Thyroid gland (tissue), 4 donors: ENCODE measurements at regions not wholly inside any gene's neighbourhood (a gene's known extent, or its start where the extent isn't known, plus 50 kb on each side); places are given as distances from the start of the nearest gene placed in this dataset.

Source experiments
- DNase-seq, 2 donors: peaks; one replicate each; pipeline ENCODE4 v3.0.0-alpha.2; 2019
- H3K27ac ChIP-seq, 3 donors: fragments of 200-600 bp; sonication (generic); 1 replicate in 2 of 3; 2 replicates in 1 of 3; pipeline ENCODE4 v1.5.1; 2016 to 2019; ENCODE audit warnings: mild to moderate bottlenecking in 1 of 3, moderate library complexity in 1 of 3
- H3K27me3 ChIP-seq: fragments of 200-600 bp; sonication (generic); one replicate; pipeline ENCODE4 v1.5.1; 2019
- H3K36me3 ChIP-seq, 2 donors: fragments of 200-600 bp; sonication (generic); one replicate each; pipeline ENCODE4 v1.5.1; 2016 to 2019
- H3K4me1 ChIP-seq, 2 donors: fragments of 200-600 bp; sonication (generic); one replicate each; pipeline ENCODE4 v1.5.1; 2017 to 2019
- H3K4me3 ChIP-seq, 3 donors: fragments of 200-600 bp; sonication (generic); replicated peaks in 1 of 3; 1 replicate in 2 of 3; 2 replicates in 1 of 3; pipeline ENCODE4 v1.5.1; 2016; ENCODE audit warnings: mild to moderate bottlenecking in 1 of 3
- H3K9me3 ChIP-seq: fragments of 200-600 bp; sonication (generic); one replicate; pipeline ENCODE4 v1.5.1; 2017
- POLR2A ChIP-seq, 2 donors: fragments of 450-650 bp; IDR thresholded peaks; one replicate each; pipeline ENCODE4 v1.6.1; 2017; ENCODE audit warnings: antibody characterized with exemption in 2 of 2, mild to moderate bottlenecking in 2 of 2, moderate library complexity in 1 of 2
- WGBS, 2 donors: methylation state at CpG; one replicate each; pipeline ENCODE4 v1.1.5; 2017; 5-methylcytosine and 5-hydroxymethylcytosine counted together
- intact Hi-C: fragments of 100-400 bp; cut with DNase I; formaldehyde crosslinking; loops from one replicate; pipeline ENCODE4 v1.15.1; 2023
- TF ChIP-seq, protein P1 (sequence below), 6 experiments: fragments of 200-600 bp in 3 of 6; fragments of 450-650 bp in 3 of 6; sonication (generic) in 3 of 6; IDR thresholded peaks; one replicate each; pipeline ENCODE4 v1.5.1; 2016 to 2019; ENCODE audit warnings: antibody characterized with exemption in 6 of 6, mild to moderate bottlenecking in 2 of 6, inconsistent platforms in 1 of 6, moderate library complexity in 1 of 6

DNA sequence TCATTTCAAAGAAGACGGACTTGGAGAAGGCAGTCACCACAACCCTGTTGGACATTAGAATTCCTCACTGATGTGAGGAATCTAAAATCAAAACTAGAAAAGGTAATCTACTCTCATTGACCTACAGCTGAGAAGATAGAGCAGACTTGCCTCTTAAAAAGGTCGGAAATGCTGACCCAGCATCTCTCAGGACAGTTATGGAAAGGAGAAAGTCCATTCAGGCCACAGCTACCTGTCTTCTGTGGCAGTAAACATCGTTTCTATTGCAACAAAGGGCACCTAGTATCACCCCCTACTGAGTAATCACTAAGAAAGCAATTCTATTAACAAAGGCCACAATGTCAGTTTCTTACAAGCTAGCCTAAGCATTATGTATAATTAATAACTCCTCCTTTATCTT, 601.7 kb downstream of the PRELID2 start:
- WGBS, 2 donors, result 85 to 88% methylated on average over 3 of the region's 3 CpGs
- Histone ChIP-seq H3K27ac (no peak overlapping the region), H3K9me3 (no peaks in the 10 kb centered on the region), H3K4me1 (no peaks in the 10 kb centered on the region), H3K36me3 (no peaks in the 10 kb centered on the region), H3K27me3 (no peaks in the 10 kb centered on the region), H3K4me3 (no peak overlapping the region)
- TF ChIP-seq, protein P1, sequence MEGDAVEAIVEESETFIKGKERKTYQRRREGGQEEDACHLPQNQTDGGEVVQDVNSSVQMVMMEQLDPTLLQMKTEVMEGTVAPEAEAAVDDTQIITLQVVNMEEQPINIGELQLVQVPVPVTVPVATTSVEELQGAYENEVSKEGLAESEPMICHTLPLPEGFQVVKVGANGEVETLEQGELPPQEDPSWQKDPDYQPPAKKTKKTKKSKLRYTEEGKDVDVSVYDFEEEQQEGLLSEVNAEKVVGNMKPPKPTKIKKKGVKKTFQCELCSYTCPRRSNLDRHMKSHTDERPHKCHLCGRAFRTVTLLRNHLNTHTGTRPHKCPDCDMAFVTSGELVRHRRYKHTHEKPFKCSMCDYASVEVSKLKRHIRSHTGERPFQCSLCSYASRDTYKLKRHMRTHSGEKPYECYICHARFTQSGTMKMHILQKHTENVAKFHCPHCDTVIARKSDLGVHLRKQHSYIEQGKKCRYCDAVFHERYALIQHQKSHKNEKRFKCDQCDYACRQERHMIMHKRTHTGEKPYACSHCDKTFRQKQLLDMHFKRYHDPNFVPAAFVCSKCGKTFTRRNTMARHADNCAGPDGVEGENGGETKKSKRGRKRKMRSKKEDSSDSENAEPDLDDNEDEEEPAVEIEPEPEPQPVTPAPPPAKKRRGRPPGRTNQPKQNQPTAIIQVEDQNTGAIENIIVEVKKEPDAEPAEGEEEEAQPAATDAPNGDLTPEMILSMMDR (IDR thresholded peaks at IDR 0.05), result no peak
- TF ChIP-seq POLR2A (IDR thresholded peaks at IDR 0.05), result no peak
- no peak for DNase-seq
- intact Hi-C loops, result no loop called here

DNA sequence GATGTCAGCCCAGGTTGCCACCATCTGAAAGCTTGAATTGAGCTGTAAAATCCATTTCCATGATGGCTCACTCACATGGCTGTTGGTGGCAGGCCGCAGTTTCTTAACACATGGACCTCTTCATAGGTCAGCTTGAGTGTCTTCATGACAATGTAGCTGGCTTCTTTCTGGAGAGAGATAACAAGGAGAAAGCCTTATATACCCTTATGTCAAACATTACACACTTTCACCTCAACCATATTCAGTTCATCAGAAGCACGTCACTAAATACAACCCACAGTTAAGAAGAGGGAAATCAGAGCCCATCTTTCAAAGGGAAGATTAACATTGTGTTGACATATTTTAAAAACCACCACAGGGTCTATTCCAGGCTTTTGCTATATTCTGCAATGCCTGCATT, 604.4 kb downstream of the PRELID2 start:
- no peak for DNase-seq
- WGBS, 2 donors, result 83 to 97% methylated on average over 2 of the region's 2 CpGs
- H3K36me3 ChIP-seq, result no peaks in the 10 kb centered on the region
- H3K4me1 ChIP-seq, result no peaks in the 10 kb centered on the region
- no peak overlapping the region for H3K27ac ChIP-seq
- no peaks in the 10 kb centered on the region for H3K9me3 ChIP-seq
- intact Hi-C loops, result no loop called here
- no peaks in the 10 kb centered on the region for H3K27me3 ChIP-seq
- TF ChIP-seq, protein P1 (IDR thresholded peaks at IDR 0.05), result no peak
- no peak for TF ChIP-seq POLR2A (IDR thresholded peaks at IDR 0.05)
- H3K4me3 ChIP-seq, result no peak overlapping the region

DNA sequence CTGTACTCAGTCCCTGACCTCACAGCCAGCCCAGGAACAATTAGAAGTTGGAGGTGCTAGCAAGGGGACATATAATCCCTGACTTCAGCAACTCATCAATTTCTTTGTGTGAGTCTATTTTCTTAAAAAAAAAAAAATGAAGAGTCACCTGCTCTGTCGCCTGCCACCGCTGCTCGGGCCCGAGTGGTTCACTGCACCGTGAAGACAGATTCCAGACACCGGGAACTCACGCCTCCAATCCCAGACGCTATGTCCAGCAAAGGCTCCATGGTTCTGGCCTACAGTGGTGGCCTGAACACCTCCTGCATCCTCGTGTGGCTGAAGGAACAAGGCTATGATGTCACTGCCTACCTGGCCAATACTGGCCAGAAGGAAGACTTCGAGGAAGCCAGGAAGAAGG, 606.6 kb downstream of the PRELID2 start:
- no peaks in the 10 kb centered on the region for H3K4me1 ChIP-seq
- no peaks in the 10 kb centered on the region for H3K36me3 ChIP-seq
- no peak overlapping the region for H3K27ac ChIP-seq
- intact Hi-C loops, result no loop called here
- no peak for DNase-seq
- H3K9me3 ChIP-seq, result no peaks in the 10 kb centered on the region
- TF ChIP-seq, protein P1 (IDR thresholded peaks at IDR 0.05), result no peak
- no peak for TF ChIP-seq POLR2A (IDR thresholded peaks at IDR 0.05)
- H3K27me3 ChIP-seq, result no peaks in the 10 kb centered on the region
- WGBS, 2 donors, result 94 to 96% methylated on average over 10 of the region's 10 CpGs
- no peak overlapping the region for H3K4me3 ChIP-seq

DNA sequence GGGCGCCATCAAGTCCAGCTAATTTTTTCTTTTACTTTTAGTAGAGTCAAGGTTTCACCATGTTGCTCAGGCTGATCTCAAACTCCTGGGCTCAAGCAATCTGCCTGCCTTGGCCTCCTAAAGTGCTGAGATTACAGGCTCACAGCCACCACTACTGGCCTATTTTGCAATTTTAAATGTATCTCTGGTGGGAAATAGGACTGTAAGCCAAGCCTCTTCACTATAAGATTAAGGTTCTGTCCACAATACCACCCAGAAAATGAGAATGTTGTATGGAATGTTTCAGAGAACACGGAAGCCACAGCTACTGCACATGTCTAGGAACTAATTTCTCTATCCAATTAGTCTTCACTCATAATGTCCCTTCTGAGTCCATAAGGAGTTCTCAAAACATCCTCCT, 607.3 kb downstream of the PRELID2 start:
- no peaks in the 10 kb centered on the region for H3K36me3 ChIP-seq
- WGBS, 2 donors, result 86 to 88% methylated on average over 2 of the region's 2 CpGs
- no peak overlapping the region for H3K4me3 ChIP-seq
- no peak for DNase-seq
- TF ChIP-seq, protein P1 (IDR thresholded peaks at IDR 0.05), result no peak
- TF ChIP-seq POLR2A (IDR thresholded peaks at IDR 0.05), result no peak
- intact Hi-C loops, result no loop called here
- no peak overlapping the region for H3K27ac ChIP-seq
- H3K4me1 ChIP-seq, result no peaks in the 10 kb centered on the region
- no peaks in the 10 kb centered on the region for H3K27me3 ChIP-seq
- H3K9me3 ChIP-seq, result no peaks in the 10 kb centered on the region

DNA sequence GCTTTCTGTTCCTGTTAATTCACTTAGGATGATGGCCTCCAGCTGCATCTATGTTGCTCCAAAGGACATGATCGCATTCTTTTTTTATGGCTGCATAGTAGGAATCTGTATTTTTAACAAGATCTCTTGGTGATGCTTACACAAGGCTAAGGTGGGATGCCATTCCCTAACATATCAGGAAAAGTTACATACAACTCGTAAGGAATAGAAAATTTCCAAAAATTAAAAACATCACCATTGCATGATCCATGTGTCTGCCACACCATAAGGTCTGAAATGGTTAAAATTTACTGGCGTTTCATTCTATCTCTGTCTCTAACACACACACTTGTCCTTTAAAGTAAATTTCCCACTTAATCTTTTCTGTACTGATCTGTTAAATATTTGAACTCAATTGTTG, 608.4 kb downstream of the PRELID2 start:
- H3K27me3 ChIP-seq, result no peaks in the 10 kb centered on the region
- no peaks in the 10 kb centered on the region for H3K9me3 ChIP-seq
- H3K36me3 ChIP-seq, result no peaks in the 10 kb centered on the region
- H3K4me3 ChIP-seq, result no peak overlapping the region
- TF ChIP-seq, protein P1 (IDR thresholded peaks at IDR 0.05), result no peak
- TF ChIP-seq POLR2A (IDR thresholded peaks at IDR 0.05), result no peak
- no peak for DNase-seq
- 83 to 86% methylated on average over 3 of the region's 3 CpGs for WGBS, 2 donors
- intact Hi-C loops, result no loop called here
- H3K4me1 ChIP-seq, result no peaks in the 10 kb centered on the region
- no peak overlapping the region for H3K27ac ChIP-seq
